GM12878 (cell line): ENCODE measurements at regions not wholly inside any gene's neighbourhood (a gene's known extent, or its start where the extent isn't known, plus 50 kb on each side); places are given as distances from the start of the nearest gene placed in this dataset.

ENCODE experiments used
- ATAC-seq: fragments of 200-7000 bp; cut with Tn5 transposase; 3 replicates; pipeline ENCODE4 v1.9.1; 2020; ENCODE audit warnings: mild to moderate bottlenecking, moderate library complexity
- BruUV-seq: library from RNA; stranded (reverse); fragments of 400-500 nt; replicated peaks from 2 replicates; lab custom pipeline; 2021; lab: Mats Ljungman, UMichigan
- CTCF ChIA-PET: fragments of 300-600 bp; sonication (Branson Sonifier 250); formaldehyde crosslinking; extraction: SDS; loops from one replicate; lab custom pipeline; 2021; ENCODE audit warnings: inconsistent platforms; lab: Yijun Ruan, JAX
- POLR2A ChIA-PET: fragments of 350-600 bp; formaldehyde crosslinking; extraction: SDS; loops from one replicate; lab custom pipeline; 2021; ENCODE audit warnings: inconsistent platforms; lab: Charles Lee
- RAD21 ChIA-PET: fragments of 300-600 bp; sonication (Branson Sonifier 250); formaldehyde crosslinking; loops from one replicate; lab custom pipeline; 2023; ENCODE audit warnings: antibody characterized with exemption; ENCODE audit not compliant: unreplicated experiment; lab: Charles Lee
- SMC1A ChIA-PET: fragments of 300-600 bp; sonication (Branson Sonifier 250); formaldehyde crosslinking; loops from one replicate; lab custom pipeline; 2023; ENCODE audit not compliant: unreplicated experiment, uncharacterized antibody; lab: Charles Lee
- DNase-seq: peaks from one replicate; pipeline ENCODE4 v3.0.0-alpha.2; 2011; ENCODE audit warnings: low read depth, low spot score
- FAIRE-seq: peaks from 3 replicates; lab custom pipeline; 2011; peaks lifted over from hg19 to GRCh38; lab: Jason Lieb, UNC
- H2AFZ ChIP-seq: 2 replicates; pipeline ENCODE4 v1.6.0; 2011; ENCODE audit warnings: low read depth, low read length, control low read depth; ENCODE audit not compliant: control insufficient read depth
- H3K27ac ChIP-seq: 2 replicates; pipeline ENCODE4 v1.5.1; 2011; ENCODE audit warnings: control low read depth; ENCODE audit not compliant: control insufficient read depth, insufficient read depth
- H3K27me3 ChIP-seq, 2 experiments: replicated peaks in 1 of 2; 2 replicates each; pipeline versions ENCODE4 v1.6.0 to v1.6.1; 2011; ENCODE audit warnings: low read length in 1 of 2; ENCODE audit not compliant: control insufficient read depth in 2 of 2, insufficient read depth in 2 of 2
- H3K36me3 ChIP-seq, 2 experiments: 2 replicates each; pipeline ENCODE4 v1.5.1; 2011; ENCODE audit warnings: low read length in 1 of 2; ENCODE audit not compliant: control insufficient read depth in 2 of 2, insufficient read depth in 2 of 2
- H3K4me1 ChIP-seq: 2 replicates; pipeline ENCODE4 v1.6.1; 2011; ENCODE audit warnings: mild to moderate bottlenecking, low read length, moderate library complexity, mixed read lengths; ENCODE audit not compliant: control insufficient read depth, insufficient read depth
- H3K4me2 ChIP-seq: 2 replicates; pipeline ENCODE4 v1.6.0; 2011; ENCODE audit warnings: control low read depth; ENCODE audit not compliant: control insufficient read depth, insufficient read depth
- H3K4me3 ChIP-seq: fragments of 200-600 bp; sonication (generic); 2 replicates; pipeline ENCODE4 v1.5.1; 2016
- H3K79me2 ChIP-seq: 2 replicates; pipeline ENCODE4 v1.6.0; 2011; ENCODE audit warnings: low read length; ENCODE audit not compliant: control insufficient read depth, insufficient read depth
- H3K9ac ChIP-seq: 2 replicates; pipeline ENCODE4 v1.8.0; 2011; ENCODE audit warnings: low read length, control low read depth, mixed read lengths; ENCODE audit not compliant: control insufficient read depth, insufficient read depth
- H3K9me3 ChIP-seq: replicated peaks from 3 replicates; pipeline ENCODE4 v1.5.1; 2011; ENCODE audit warnings: mild to moderate bottlenecking, low read length; ENCODE audit not compliant: control insufficient read depth, insufficient read depth
- H4K20me1 ChIP-seq: 2 replicates; pipeline ENCODE4 v1.6.0; 2011; ENCODE audit not compliant: control insufficient read depth, insufficient read depth
- BCL11A ChIP-seq: IDR thresholded peaks from 2 replicates; pipeline ENCODE4 v1.6.1; 2011; ENCODE audit warnings: low read depth, low read length
- CEBPB ChIP-seq, 2 experiments: fragments of 150-350 bp in 1 of 2; IDR thresholded peaks; 2 replicates each; pipeline ENCODE4 v1.6.1; 2012 to 2014; ENCODE audit warnings: low read depth in 2 of 2, low read length in 2 of 2, borderline replicate concordance in 1 of 2, inconsistent platforms in 1 of 2
- E2F4 ChIP-seq: IDR thresholded peaks from 2 replicates; pipeline ENCODE4 v1.6.1; 2012; ENCODE audit warnings: low read depth, low read length, improper control_type of control experiment
- JUND ChIP-seq: IDR thresholded peaks from 2 replicates; pipeline ENCODE4 v1.6.1; 2012; ENCODE audit warnings: low read depth, mild to moderate bottlenecking, low read length, improper control_type of control experiment, moderate library complexity
- RAD21 ChIP-seq: IDR thresholded peaks from 2 replicates; pipeline ENCODE4 v1.6.1; 2011; ENCODE audit warnings: mild to moderate bottlenecking, low read depth, low read length, moderate library complexity; ENCODE audit not compliant: insufficient read depth
- SIX5 ChIP-seq: IDR thresholded peaks from 2 replicates; pipeline ENCODE4 v1.6.1; 2011; ENCODE audit warnings: mild to moderate bottlenecking, low read depth, low read length, moderate library complexity; ENCODE audit not compliant: severe bottlenecking
- SREBF1 ChIP-seq: IDR thresholded peaks from 2 replicates; pipeline ENCODE4 v1.6.1; 2012; ENCODE audit warnings: mild to moderate bottlenecking, low read length
- TAF1 ChIP-seq: IDR thresholded peaks from 2 replicates; pipeline ENCODE4 v1.6.1; 2011; ENCODE audit warnings: mild to moderate bottlenecking, low read depth, low read length, borderline replicate concordance
- TARDBP ChIP-seq: IDR thresholded peaks from 2 replicates; pipeline ENCODE4 v1.6.1; 2016; ENCODE audit warnings: borderline replicate concordance
- YBX1 ChIP-seq: fragments of 450-650 bp; IDR thresholded peaks from 2 replicates; pipeline ENCODE4 v1.6.1; 2016; ENCODE audit warnings: antibody characterized with exemption
- WGBS: methylation state at CpG from one replicate; pipeline ENCODE4 v1.1.6; 2016; ENCODE audit warnings: low lambda C conversion rate; ENCODE audit not compliant: insufficient replicate concordance, insufficient coverage; ENCODE audit errors: missing lambda C conversion rate; 5-methylcytosine and 5-hydroxymethylcytosine counted together
- in situ Hi-C: fragments of 300-500 bp; cut with MboI; formaldehyde crosslinking; loops from 9 replicates; pipeline ENCODE4 v1.14.3; 2018; ENCODE audit warnings: mixed read lengths
- intact Hi-C: fragments of 100-400 bp; cut with micrococcal nuclease; formaldehyde crosslinking; loops from one replicate; pipeline ENCODE4 v1.14.2; 2022; ENCODE audit not compliant: unreplicated experiment
- TF ChIP-seq, protein P1 (sequence below): fragments of 450-650 bp; IDR thresholded peaks from 2 replicates; pipeline ENCODE4 v1.6.1; 2017; ENCODE audit warnings: mild to moderate bottlenecking, moderate library complexity

DNA sequence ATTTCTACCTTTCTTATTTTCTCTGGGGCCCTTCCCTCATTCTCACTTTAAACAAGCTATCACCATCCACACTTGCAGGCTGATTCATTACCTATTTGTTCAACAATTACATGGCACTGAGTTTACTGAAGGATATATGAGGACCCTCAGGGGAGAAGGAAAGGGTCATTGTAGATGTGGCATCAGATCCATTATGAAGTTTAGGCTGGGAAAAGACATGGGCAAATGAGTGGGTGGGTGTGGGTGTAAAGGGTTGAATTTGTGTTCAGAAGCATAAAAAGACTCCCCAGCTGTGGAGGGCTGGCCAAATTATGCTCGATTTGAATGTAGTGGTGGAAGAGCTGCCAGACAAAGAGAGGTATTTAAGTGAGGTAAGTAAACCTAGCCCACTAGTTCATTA is 55.9 kb upstream of the MTAP start:
- RAD21 ChIA-PET: no interaction called here
- SMC1A ChIA-PET: no interaction called here

More for the DNA sequence above, 55.9 kb upstream of the MTAP start:
- TF ChIP-seq TAF1 (no peak), RAD21 (no peak), YBX1 (no peak), JUND (no peak), SIX5 (no peak), CEBPB (IDR thresholded peaks at IDR 0.05; ENCODE audit: borderline replicate concordance in 1 of 2, low read depth in 2 of 2, low read length in 2 of 2) (no peak), TARDBP (no peak), SREBF1 (no peak), E2F4 (no peak), BCL11A (no peak)
- TF ChIP-seq, protein P1, sequence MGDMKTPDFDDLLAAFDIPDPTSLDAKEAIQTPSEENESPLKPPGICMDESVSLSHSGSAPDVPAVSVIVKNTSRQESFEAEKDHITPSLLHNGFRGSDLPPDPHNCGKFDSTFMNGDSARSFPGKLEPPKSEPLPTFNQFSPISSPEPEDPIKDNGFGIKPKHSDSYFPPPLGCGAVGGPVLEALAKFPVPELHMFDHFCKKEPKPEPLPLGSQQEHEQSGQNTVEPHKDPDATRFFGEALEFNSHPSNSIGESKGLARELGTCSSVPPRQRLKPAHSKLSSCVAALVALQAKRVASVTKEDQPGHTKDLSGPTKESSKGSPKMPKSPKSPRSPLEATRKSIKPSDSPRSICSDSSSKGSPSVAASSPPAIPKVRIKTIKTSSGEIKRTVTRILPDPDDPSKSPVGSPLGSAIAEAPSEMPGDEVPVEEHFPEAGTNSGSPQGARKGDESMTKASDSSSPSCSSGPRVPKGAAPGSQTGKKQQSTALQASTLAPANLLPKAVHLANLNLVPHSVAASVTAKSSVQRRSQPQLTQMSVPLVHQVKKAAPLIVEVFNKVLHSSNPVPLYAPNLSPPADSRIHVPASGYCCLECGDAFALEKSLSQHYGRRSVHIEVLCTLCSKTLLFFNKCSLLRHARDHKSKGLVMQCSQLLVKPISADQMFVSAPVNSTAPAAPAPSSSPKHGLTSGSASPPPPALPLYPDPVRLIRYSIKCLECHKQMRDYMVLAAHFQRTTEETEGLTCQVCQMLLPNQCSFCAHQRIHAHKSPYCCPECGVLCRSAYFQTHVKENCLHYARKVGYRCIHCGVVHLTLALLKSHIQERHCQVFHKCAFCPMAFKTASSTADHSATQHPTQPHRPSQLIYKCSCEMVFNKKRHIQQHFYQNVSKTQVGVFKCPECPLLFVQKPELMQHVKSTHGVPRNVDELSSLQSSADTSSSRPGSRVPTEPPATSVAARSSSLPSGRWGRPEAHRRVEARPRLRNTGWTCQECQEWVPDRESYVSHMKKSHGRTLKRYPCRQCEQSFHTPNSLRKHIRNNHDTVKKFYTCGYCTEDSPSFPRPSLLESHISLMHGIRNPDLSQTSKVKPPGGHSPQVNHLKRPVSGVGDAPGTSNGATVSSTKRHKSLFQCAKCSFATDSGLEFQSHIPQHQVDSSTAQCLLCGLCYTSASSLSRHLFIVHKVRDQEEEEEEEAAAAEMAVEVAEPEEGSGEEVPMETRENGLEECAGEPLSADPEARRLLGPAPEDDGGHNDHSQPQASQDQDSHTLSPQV: no peak
- H2AFZ ChIP-seq: no peak overlapping the region
- no peaks in the 10 kb centered on the region for H3K9me3 ChIP-seq
- DNase-seq (no peak), ATAC-seq (no peak), FAIRE-seq (no peak)
- no peaks in the 10 kb centered on the region for H3K36me3 ChIP-seq
- H3K79me2 ChIP-seq: no peaks in the 10 kb centered on the region
- H3K27me3 ChIP-seq: peaks cover 2 to 4% of the 10 kb centered on the region in 2 experiments; a peak in 3 of 4 replicates
- no peak overlapping the region for H3K4me3 ChIP-seq
- no peaks in the 10 kb centered on the region for H4K20me1 ChIP-seq
- H3K4me1 ChIP-seq: no peaks in the 10 kb centered on the region
- BruUV-seq: no TSS peak
- H3K4me2 ChIP-seq: no peak overlapping the region
- H3K27ac ChIP-seq: no peak overlapping the region
- CTCF ChIA-PET: interaction anchor here (0.8 kb wide), 1 partner anchor 38 kb away, joined by 4 read pairs; no protein-coding TSS in a partner anchor
- in situ Hi-C loops (no loop called here), intact Hi-C loops (no loop called here)
- WGBS: 0% methylated on average over 1 of the region's 1 CpG
- no peak overlapping the region for H3K9ac ChIP-seq
- POLR2A ChIA-PET: no interaction called here
